Esophagus muscularis mucosa (tissue), 4 donors: ENCODE measurements at regions not wholly inside any gene's neighbourhood (a gene's known extent, or its start where the extent isn't known, plus 50 kb on each side); places are given as distances from the start of the nearest gene placed in this dataset.

Experiments used
- DNase-seq: peaks from one replicate; pipeline ENCODE4 v3.0.0-alpha.2; 2017; ENCODE audit errors: extremely low spot score
- H3K27ac ChIP-seq, 4 donors: fragments of 200-600 bp; sonication (generic); replicated peaks in 1 of 4; 1 replicate in 3 of 4; 2 replicates in 1 of 4; pipeline ENCODE4 v1.5.1; 2016 to 2019; ENCODE audit warnings: mild to moderate bottlenecking in 1 of 4
- H3K27me3 ChIP-seq, 4 donors: fragments of 200-600 bp; sonication (generic); one replicate each; pipeline versions ENCODE4 v1.5.1 to v1.6.0; 2016 to 2019
- H3K36me3 ChIP-seq, 4 donors: fragments of 200-600 bp; sonication (generic); one replicate each; pipeline ENCODE4 v1.5.1; 2016 to 2019
- H3K4me1 ChIP-seq, 4 donors: fragments of 200-600 bp; sonication (generic); one replicate each; pipeline ENCODE4 v1.5.1; 2016 to 2019
- H3K4me3 ChIP-seq, 4 donors: fragments of 200-600 bp; sonication (generic); 1 replicate in 2 of 4; 2 replicates in 2 of 4; pipeline ENCODE4 v1.5.1; 2016 to 2019; ENCODE audit warnings: mild to moderate bottlenecking in 4 of 4, moderate library complexity in 1 of 4
- H3K9me3 ChIP-seq, 4 donors: fragments of 200-600 bp; sonication (generic); 1 replicate in 3 of 4; 2 replicates in 1 of 4; pipeline ENCODE4 v1.5.1; 2016 to 2019
- EP300 ChIP-seq: sonication (generic); formaldehyde crosslinking; IDR thresholded peaks from one replicate; pipeline ENCODE4 v1.6.1; 2017; ENCODE audit warnings: antibody characterized with exemption
- POLR2A ChIP-seq: fragments of 450-650 bp; IDR thresholded peaks from one replicate; pipeline ENCODE4 v1.6.1; 2017; ENCODE audit warnings: antibody characterized with exemption, moderate library complexity, mild to moderate bottlenecking, low read depth
- POLR2AphosphoS5 ChIP-seq, 2 donors: sonication (generic); formaldehyde crosslinking; IDR thresholded peaks; one replicate each; pipeline ENCODE4 v1.6.1; 2017; ENCODE audit warnings: antibody characterized with exemption in 2 of 2
- WGBS: methylation state at CpG from one replicate; pipeline ENCODE4 v1.1.5; 2018; 5-methylcytosine and 5-hydroxymethylcytosine counted together
- intact Hi-C: fragments of 100-400 bp; cut with DNase I; formaldehyde crosslinking; loops from one replicate; pipeline ENCODE4 v1.15.1; 2023
- TF ChIP-seq, protein P1 (sequence below), 3 experiments: fragments of 200-600 bp in 2 of 3; fragments of 450-650 bp in 1 of 3; sonication (generic) in 2 of 3; IDR thresholded peaks; one replicate each; pipeline ENCODE4 v1.5.1; 2017 to 2019; ENCODE audit warnings: antibody characterized with exemption in 3 of 3, mild to moderate bottlenecking in 2 of 3, moderate library complexity in 1 of 3

DNA sequence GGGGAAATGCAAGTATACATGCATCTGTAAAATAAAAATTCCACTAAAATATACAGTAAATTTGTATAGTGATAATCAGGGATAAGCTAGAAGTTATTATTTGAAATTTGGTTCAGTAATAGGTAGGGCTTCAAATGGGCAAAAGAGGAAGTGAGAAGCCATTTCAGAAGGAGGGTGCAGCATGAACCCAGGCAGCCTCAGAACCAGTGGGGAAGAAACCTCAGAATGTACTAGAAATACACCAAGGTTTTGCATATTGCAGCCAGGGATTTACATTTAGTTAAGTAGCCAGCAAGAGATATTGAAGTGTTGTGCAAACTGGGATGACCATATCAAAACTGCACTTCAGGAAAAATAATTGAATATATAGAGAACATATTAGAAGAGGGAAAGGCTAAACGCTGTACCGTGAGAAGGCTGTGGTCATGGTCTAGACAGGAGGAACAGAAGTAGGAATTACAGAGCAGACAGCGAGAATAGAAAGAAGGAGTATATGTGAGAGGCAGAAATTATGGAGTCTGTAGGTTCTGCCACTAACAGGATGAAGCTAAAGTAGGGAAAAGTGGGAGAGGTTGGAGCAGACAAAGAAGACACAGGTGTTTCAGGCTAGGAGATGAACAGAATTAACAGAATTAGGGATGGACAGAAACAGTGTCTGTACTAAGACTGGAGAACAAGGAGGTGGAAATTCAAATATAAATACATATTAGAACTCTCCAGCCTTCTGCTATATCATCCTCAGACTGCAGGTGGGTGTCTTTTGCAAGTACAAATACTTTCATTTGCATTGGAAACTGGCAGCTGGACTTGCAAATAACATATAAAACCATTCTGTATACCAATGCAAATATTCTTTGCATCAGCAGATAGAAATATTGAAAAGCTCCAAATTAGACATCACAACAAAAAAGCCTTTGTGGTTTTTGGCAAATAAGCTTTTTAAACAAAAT is 335.6 kb downstream of the ZNF608 start:
- 93% methylated on average over 3 of the region's 3 CpGs for WGBS
- TF ChIP-seq POLR2AphosphoS5 (IDR thresholded peaks at IDR 0.05) = no peak
- no peak for TF ChIP-seq POLR2A
- TF ChIP-seq EP300 = no peak
- TF ChIP-seq, protein P1, sequence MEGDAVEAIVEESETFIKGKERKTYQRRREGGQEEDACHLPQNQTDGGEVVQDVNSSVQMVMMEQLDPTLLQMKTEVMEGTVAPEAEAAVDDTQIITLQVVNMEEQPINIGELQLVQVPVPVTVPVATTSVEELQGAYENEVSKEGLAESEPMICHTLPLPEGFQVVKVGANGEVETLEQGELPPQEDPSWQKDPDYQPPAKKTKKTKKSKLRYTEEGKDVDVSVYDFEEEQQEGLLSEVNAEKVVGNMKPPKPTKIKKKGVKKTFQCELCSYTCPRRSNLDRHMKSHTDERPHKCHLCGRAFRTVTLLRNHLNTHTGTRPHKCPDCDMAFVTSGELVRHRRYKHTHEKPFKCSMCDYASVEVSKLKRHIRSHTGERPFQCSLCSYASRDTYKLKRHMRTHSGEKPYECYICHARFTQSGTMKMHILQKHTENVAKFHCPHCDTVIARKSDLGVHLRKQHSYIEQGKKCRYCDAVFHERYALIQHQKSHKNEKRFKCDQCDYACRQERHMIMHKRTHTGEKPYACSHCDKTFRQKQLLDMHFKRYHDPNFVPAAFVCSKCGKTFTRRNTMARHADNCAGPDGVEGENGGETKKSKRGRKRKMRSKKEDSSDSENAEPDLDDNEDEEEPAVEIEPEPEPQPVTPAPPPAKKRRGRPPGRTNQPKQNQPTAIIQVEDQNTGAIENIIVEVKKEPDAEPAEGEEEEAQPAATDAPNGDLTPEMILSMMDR (IDR thresholded peaks at IDR 0.05) = no peak
- Histone ChIP-seq H3K4me1 (peaks cover 0 to 9% (median 0%) of the 10 kb centered on the region in 4 donors), H3K27me3 (no peaks in the 10 kb centered on the region), H3K36me3 (no peaks in the 10 kb centered on the region), H3K27ac (no peak overlapping the region), H3K9me3 (no peaks in the 10 kb centered on the region), H3K4me3 (no peak overlapping the region)
- intact Hi-C loops = no loop called here
- DNase-seq = no peak

DNA sequence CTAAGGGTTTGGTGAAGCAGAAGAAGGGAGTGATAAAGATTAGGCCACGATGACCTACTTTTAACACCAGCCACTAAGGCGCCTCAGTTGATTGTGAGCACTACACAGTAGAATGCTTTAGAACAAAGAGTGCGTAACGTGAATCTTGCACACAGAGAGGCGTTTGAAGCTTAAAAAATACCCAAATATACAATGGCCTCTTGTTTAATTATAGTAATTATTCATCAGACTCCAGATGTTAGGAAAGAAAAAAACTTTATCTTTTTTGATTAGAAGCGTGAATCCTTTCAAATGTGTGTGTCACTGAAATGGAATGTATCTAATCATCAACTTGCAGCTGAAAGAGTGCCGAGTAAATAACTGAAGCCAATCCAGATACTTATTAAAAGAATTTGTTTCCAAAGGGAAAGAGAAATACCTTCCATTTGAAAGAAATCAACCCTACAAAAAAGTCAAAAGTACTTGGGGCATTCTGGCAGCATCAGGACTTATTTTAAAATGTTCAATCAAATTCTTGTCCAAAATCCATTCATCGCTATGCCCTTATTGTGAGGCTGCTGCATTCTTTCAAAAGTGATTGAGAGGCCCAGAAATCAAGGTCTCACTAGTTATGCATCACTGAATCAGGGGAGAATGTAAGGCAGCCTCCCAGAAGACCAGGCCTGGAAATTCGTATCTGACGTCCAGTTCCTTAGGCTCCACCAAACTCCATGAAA is 337.5 kb downstream of the ZNF608 start:
- H3K27ac ChIP-seq = no peak overlapping the region
- intact Hi-C loops = no loop called here
- no peaks in the 10 kb centered on the region for H3K36me3 ChIP-seq
- no peaks in the 10 kb centered on the region for H3K27me3 ChIP-seq
- no peak for DNase-seq
- no peak overlapping the region for H3K4me3 ChIP-seq
- TF ChIP-seq, protein P1 (IDR thresholded peaks at IDR 0.05) = no peak
- H3K4me1 ChIP-seq = peaks cover 0 to 9% (median 0%) of the 10 kb centered on the region in 4 donors
- 70% methylated on average over 10 of the region's 10 CpGs for WGBS
- no peaks in the 10 kb centered on the region for H3K9me3 ChIP-seq

DNA sequence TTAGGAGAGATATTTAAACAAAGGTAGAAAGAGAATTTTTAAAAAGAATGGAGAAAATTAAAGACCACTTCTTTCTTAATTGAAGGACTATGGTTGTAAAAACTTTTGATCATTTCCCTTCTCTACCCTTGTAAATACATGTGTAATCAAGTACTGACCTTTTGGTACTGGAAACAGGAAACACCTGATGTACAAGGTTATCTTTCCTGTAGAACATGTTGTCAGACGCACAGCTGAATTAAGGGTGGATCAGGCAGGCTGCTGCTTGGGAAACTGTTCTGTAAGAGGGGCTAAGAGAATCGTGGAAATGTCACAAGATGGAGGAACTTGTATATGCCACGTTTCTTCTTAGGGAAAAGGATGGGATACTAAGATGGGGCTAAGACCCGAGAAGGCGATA is 341.6 kb downstream of the ZNF608 start:
- Histone ChIP-seq H3K4me1 (peaks cover 14 to 28% (median 23%) of the 10 kb centered on the region in 4 donors), H3K9me3 (no peaks in the 10 kb centered on the region), H3K4me3 (no peak overlapping the region), H3K36me3 (no peaks in the 10 kb centered on the region), H3K27ac (no peak overlapping the region), H3K27me3 (no peaks in the 10 kb centered on the region)
- intact Hi-C loops = no loop called here
- 72% methylated on average over 5 of the region's 5 CpGs for WGBS
- no peak for TF ChIP-seq POLR2A
- no peak for TF ChIP-seq POLR2AphosphoS5 (IDR thresholded peaks at IDR 0.05)
- TF ChIP-seq, protein P1 (IDR thresholded peaks at IDR 0.05) = no peak
- TF ChIP-seq EP300 = no peak
- no peak for DNase-seq

DNA sequence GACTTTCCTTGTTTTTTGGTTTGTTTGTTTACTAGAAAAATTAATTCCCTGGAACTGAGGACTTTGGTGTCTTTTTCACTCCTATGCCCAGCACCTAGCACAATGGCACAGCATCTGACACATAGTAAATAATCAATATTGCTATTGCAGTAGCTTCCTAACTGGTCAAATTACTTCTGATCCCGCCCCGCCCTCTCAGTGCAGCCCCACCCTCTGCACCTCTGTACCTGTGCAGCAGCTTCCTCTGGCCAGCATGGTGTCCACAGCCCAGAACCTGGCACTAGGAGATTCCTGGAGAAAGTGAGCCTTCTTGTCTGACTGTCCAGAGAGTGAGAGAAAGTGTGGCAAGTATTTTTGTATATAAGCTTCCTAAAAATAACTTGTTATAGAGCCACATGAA is 343.2 kb downstream of the ZNF608 start:
- H3K4me3 ChIP-seq = no peak overlapping the region
- no peaks in the 10 kb centered on the region for H3K9me3 ChIP-seq
- no peaks in the 10 kb centered on the region for H3K36me3 ChIP-seq
- no peak for TF ChIP-seq POLR2A
- TF ChIP-seq, protein P1 (IDR thresholded peaks at IDR 0.05) = no peak
- TF ChIP-seq EP300 = no peak
- TF ChIP-seq POLR2AphosphoS5 (IDR thresholded peaks at IDR 0.05) = no peak
- H3K27ac ChIP-seq = no peak overlapping the region
- H3K27me3 ChIP-seq = no peaks in the 10 kb centered on the region
- peaks cover 8 to 37% (median 21%) of the 10 kb centered on the region in 4 donors for H3K4me1 ChIP-seq
- WGBS = 96% methylated on average over 2 of the region's 2 CpGs
- intact Hi-C loops = no loop called here
- DNase-seq = peak; percentile 31
